ENCODE measurements at regions not wholly inside any gene's neighbourhood (a gene's known extent, or its start where the extent isn't known, plus 50 kb on each side); places are given as distances from the start of the nearest gene placed in this dataset.

DNA sequence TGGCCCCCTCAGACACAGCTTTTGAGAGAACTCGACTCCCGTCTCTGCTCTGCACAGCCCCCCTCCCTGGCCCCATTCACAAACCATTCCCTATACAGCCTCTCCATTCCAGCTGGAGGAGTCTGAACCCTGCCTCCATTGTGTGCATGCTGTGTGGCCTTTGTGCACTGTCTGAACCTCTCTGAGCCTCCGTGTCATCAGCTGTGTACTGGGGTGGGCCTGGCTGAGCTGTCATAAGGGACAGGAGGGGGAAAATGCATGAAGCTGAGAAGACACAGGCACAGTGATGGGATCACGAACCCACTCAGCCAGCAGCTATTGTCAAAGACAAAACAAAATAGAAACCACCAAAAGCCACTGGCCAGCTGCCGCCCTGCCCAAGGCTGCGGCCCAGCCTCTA lies 130.8 kb downstream of the RFLNA start:
- DNase-seq (ENCODE audit: low read depth): no peak
- H3K4me3 ChIP-seq (ENCODE audit: low read length): no peak overlapping the region
- TF ChIP-seq, protein P1, sequence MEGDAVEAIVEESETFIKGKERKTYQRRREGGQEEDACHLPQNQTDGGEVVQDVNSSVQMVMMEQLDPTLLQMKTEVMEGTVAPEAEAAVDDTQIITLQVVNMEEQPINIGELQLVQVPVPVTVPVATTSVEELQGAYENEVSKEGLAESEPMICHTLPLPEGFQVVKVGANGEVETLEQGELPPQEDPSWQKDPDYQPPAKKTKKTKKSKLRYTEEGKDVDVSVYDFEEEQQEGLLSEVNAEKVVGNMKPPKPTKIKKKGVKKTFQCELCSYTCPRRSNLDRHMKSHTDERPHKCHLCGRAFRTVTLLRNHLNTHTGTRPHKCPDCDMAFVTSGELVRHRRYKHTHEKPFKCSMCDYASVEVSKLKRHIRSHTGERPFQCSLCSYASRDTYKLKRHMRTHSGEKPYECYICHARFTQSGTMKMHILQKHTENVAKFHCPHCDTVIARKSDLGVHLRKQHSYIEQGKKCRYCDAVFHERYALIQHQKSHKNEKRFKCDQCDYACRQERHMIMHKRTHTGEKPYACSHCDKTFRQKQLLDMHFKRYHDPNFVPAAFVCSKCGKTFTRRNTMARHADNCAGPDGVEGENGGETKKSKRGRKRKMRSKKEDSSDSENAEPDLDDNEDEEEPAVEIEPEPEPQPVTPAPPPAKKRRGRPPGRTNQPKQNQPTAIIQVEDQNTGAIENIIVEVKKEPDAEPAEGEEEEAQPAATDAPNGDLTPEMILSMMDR (conservative IDR thresholded peaks at IDR 0.05; ENCODE audit: low read depth, low read length): no peak

DNA sequence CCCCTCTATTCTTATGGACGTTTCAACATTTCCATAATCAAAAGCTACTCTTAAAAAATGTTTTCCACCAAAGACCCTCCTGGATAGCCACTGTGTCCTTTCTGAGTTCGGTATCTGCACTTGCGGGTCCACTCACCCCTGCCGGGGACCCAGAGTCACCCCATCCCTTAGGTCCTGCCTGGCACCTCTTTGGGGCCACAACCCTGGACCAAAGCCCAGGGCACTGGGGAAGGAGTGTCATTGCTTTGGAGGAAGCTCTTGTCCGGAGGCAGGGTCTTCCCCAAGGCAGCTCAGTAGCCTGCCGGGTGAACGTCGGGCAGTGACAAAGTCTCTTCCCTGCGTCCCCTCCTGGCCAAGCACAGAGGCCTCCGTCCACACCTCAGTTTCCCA lies 129.6 kb downstream of the RFLNA start:
- DNase-seq (ENCODE audit: low read depth): no peak
- no peak overlapping the region for H3K4me3 ChIP-seq (ENCODE audit: low read length)
- TF ChIP-seq, protein P1 (conservative IDR thresholded peaks at IDR 0.05; ENCODE audit: low read depth, low read length): no peak

DNA sequence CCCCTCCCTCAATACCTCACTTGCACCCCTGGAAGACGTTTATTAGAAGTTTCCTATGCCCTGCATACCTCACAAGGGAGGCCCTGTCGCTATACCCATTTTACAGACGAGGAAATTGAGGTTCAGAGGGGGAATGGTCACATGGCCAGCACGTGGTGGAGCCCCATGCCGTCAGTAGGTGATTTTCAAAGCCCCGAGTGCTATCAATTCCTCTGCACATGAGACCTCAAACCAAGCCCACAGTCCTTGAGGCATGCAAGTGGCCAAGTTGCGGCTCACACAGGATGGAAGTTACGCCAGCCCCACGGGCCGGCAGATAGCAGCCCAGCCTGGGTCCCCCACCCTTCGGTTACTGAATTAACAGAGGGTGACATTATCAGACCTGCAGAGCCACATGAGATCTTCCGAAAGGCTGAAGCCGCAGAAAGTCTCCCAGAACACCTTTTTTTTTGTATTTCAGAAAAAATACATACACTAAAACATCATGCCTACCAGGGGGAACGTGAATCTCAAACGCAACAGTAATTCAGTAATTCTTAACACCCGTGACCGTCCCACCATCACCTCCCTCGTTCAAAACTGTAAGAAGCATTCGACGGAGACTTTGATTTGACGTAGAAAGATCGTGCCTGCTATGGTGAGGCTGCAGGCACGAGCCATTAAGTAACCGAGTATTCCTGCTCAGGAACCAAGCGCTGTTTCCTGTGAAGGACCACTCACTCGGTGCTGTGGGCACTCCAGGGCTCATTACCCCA lies 129.0 kb downstream of the RFLNA start:
- no peak for DNase-seq (ENCODE audit: low read depth)
- H3K4me3 ChIP-seq (ENCODE audit: low read length): no peak overlapping the region
- TF ChIP-seq, protein P1 (conservative IDR thresholded peaks at IDR 0.05; ENCODE audit: low read depth, low read length): no peak

DNA sequence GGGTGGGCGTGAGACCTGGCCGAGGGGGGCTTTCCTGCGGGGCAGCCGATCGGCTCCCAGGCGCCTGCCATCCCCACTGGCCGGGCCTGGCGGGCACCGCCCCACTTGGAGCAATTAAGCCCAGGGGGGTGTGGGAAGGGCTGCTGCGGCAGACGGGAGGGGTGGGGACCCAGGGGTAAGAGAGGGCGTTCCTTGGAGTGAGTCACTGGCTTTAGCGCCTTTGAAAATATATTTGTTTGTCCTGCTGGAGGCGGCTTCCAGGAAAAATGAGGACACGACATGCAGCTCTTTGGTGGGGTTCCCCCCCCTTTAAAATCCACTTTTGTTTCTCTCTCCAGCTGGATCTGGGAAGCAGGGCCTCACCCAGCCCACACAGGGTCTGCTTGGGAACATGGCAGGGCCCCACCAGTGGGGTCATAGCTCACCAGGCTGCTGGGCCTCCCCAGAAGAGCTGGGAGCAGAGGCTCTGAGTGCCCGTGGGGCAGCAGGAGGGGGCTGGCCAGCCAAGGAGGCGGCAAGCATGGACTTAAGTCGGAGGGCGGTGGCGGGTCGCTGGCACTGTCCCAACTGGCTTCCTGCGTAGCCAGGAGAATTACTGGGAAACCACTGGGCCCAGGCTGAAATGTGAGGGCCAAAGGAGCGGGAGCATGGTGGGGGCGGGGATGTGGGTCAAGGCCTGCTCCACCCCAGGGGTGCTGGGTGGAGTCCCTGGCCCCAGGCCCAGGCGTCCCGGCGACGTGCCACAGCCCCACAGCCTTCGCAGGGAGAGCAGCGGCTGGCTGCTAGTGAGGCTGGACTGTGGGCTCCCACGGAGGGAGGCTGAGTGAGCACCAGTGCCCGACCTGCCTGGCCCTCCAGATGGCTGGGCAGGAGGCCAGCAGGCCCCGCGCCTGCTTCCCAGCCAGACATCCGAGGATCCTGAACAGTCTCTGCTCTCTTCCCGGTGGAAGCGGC lies 128.0 kb downstream of the RFLNA start:
- TF ChIP-seq, protein P1 (conservative IDR thresholded peaks at IDR 0.05; ENCODE audit: low read depth, low read length): no peak
- peak; percentile 96 for DNase-seq (ENCODE audit: low read depth)
- H3K4me3 ChIP-seq (ENCODE audit: low read length): no peak overlapping the region

GRCh38 chr12:124422142-124422569 lies 127.3 kb downstream of the RFLNA start:
- DNase-seq (ENCODE audit: low read depth): no peak
- H3K4me3 ChIP-seq (ENCODE audit: low read length): no peak overlapping the region
- TF ChIP-seq, protein P1 (conservative IDR thresholded peaks at IDR 0.05; ENCODE audit: low read depth, low read length): no peak

- DNase-seq (ENCODE audit: low read depth): no peak
- no peak overlapping the region for H3K4me3 ChIP-seq (ENCODE audit: low read length)
- TF ChIP-seq, protein P1 (conservative IDR thresholded peaks at IDR 0.05; ENCODE audit: low read depth, low read length): no peak
Observed at GRCh38 chr12:124420996-124421674, 126.2 kb downstream of the RFLNA start.

All from retinal pigment epithelial cell (primary cell).